GM19240 (cell line): ENCODE measurements at regions not wholly inside any gene's neighbourhood (a gene's known extent, or its start where the extent isn't known, plus 50 kb on each side); places are given as distances from the start of the nearest gene placed in this dataset.
"Not testable (repeated sequence)": the region's sequence is repeated elsewhere in the genome, so short reads cannot be mapped to it uniquely, and the experiment has no call there.

Experiments
- DNase-seq: peaks from one replicate; pipeline ENCODE4 v3.0.0; 2011; ENCODE audit warnings: low spot score; ENCODE audit not compliant: insufficient read length

DNA sequence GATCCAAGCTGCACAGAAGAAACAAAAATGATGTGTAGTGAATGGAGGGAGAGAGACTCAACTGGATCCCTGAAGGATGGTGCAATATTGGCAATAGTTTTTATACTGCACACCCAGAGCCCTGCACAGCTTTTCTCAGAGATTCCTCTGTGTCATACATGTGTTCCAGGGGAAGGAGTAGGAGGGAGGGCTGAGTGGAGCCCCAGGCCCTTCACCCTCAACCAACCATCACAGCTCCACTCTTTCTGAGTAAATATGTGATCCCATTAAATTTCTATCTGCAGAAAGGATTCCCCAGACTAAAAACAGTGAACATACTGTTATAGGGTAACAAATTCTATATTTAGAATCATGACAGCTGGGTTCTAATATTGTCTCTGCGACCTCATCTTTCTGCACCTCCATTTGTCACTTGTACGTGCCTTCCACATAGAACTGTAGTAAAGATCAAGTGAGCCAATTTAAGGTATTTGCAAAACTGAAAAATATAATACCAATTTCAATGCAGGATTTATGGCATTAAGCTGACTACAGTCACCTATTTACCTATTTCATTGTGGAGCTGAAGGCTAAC, 421.4 kb upstream of the NRSN1 start:
- no peak for DNase-seq

- DNase-seq: no peak
These were observed 420.3 kb upstream of the NRSN1 start for GRCh38 chr6:23705697-23706096.

- DNase-seq: no peak
These were observed 413.3 kb upstream of the NRSN1 start for GRCh38 chr6:23712756-23713155.

DNA sequence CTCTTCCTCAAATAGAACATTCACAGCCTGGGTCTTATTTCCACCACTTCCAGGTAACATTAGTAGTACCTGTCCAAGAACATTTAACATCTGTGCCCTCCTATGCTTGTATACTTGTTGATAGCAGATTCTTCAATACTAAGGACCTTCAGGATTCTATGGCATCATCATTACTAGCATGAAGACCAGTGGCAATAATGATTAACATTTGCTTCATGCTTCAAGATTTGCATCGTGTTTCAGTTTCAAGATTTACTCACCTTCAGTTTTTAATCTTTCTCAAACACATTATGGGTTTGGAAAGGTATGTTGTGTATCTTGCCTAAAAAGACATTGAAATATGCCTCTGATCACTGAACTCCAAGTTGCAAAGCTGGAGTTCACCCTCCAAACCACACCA, 412.8 kb upstream of the NRSN1 start:
- DNase-seq: no peak

- no peak for DNase-seq
These were observed 397.3 kb upstream of the NRSN1 start for GRCh38 chr6:23728707-23729106.

DNA sequence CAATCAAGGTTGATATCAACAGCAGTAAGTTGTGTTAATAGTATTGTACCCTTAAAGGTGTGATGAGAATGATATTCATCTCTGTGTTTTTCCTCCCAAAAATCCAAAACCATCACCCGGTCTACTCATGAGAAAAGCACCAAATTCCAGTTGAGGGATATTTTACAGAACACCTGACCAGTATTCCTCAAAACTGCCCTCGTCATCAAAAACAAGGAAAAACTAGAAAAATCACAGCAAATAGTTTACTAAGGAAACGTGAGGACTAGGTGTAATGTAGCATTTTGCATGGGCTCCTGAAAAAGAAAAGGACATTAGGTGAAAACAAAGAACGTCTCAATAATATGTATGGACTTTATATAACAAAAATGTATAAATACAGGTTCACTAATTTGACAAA, 394.4 kb upstream of the NRSN1 start:
- DNase-seq: no peak

- DNase-seq: no peak
These were observed 393.5 kb upstream of the NRSN1 start for GRCh38 chr6:23732521-23732920.

DNA sequence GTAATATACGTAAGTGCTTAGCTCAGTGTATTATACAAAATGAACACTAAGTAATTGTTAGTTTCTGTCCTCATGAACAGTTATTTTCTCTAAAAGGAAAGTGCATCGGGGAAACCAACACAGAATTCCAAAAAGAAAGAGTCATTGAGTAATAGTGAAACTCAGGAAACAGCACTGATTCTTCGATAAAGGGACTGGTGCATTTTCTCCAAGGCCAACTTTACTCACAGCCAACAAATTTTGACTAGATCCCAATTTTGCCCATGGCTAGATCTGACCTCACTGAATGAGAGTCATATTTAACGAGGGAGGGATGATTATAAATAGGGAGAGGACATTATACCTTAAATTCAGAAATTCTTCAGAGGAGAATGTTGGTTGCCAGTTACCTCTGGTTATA, 390.9 kb upstream of the NRSN1 start:
- DNase-seq: no peak

- DNase-seq: no peak
These were observed 389.4 kb upstream of the NRSN1 start for GRCh38 chr6:23736577-23736976.

DNA sequence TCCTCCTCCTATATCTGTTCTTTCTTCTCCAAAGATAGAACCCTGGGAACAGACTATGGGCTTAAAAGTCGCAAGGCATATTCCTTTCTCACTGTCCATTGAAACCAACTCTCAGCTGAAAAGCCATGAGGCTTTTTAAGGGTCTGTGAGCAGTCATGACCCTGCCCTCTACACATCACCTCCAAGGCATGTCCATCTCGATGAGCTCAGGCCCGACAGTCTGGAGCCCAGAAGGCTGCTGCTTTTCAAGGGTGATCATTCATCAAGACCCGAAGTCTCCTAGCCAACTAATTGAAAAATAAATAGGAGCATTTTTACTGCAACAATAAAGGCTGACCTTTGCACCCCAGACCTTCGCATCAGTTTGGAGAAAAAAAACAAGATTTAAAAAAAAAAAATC, 378.8 kb upstream of the NRSN1 start:
- no peak for DNase-seq

GRCh38 chr6:23752414-23752813, 373.6 kb upstream of the NRSN1 start:
- no peak for DNase-seq

DNA sequence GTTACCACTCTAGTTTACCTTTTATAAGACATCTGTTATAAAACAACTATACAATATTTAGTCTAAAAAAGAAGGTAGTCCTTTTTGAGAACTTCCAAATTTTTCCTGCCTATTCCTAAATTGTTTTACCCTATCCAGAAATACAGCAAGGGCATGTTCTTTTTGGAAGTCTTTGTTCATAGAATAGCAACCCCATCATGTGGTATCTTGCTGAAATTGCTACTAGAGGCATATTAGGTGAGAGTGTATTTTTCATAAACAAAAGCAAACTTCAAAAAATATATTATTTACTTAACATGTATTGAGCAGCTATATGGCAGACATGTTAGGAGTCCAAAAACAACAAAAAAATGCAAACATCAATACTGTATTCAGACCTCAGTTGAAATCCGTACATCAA, 371.8 kb upstream of the NRSN1 start:
- DNase-seq: no peak

DNA sequence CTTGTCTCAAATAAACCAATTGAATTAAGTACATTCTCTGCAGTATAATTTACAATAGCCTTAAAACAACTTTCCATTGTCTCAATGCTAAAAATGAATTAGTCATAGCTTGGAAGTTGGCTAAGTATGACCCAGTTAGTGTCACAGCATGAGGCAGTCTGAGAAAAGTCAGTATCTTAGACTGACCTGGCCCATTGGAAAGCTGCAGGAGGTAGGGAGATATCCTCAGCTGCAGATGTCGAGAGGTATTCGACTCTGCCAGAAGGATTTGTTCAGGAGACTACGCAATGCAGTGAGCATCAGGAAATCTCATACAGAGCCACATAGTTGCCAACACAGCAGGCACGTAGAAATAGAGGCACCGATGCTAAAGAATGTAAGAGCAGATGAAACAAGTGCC, 350.9 kb upstream of the NRSN1 start:
- no peak for DNase-seq

DNA sequence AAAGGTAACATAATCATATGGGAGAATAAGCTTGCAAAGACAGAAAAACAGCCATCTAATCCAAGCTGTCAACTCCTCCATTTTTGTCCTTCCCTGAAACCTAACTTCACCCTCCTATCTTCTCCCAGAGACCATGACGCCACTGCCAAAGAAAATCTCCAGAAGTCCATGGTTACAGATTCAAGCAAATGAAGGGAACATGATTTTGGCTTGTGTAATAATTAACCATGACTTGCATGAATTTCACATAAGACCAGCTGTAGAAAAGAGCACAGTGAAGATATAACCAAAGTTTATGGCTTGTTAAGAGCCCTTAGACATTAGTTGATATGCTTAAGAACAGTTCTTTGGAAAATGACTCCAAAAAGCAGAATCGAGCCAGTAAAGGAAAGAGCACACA, 342.1 kb upstream of the NRSN1 start:
- DNase-seq: no peak

DNA sequence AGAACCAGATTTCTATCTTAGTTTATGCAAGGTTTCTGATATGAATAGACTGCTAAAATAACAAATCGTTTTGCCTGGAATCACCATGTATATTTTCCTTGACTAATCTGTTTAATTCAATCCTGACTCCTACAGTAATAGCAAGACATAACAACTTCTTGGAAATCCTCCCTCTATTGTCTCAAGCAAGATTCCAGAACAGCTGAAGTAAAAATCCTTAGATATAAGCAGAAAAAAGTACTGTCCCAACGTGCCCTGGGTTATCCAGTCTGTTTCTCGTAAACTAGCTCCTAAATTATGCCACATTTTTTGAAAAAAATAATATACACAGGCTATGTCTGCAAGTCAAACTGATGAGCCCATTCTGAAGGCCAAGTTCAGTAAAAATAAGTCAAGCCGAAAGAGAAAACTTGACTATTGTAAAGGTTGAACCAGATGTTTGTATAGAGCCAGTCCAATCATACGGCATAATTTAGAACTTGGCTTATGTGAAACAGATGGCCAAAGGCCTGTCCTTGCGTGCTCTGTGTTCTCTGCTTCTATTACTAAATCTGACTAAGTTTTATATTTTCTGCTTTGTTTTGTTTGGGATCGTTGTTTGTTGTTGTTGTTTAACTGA, 341.6 kb upstream of the NRSN1 start:
- DNase-seq: no peak

- DNase-seq: no peak
These were observed 335.3 kb upstream of the NRSN1 start for GRCh38 chr6:23790756-23791155.

DNA sequence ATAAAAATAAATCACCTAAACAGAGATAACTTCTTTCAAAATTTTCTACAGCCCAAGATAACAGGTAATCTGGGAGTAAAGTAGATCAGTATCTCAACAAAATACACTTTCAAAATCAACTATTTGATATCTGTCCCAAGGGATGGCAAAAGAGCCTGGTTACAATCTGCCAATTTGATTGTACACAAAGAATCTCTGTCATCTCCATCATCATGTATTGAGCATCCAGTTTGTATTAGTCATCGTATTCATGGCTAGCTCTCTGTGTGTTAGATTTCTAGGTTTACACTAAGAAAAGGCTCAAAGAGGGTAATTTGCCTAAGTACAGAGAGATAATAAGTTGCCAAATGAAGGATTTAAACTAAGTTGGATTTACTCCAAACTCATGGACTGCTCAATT, 329.0 kb upstream of the NRSN1 start:
- no peak for DNase-seq

DNA sequence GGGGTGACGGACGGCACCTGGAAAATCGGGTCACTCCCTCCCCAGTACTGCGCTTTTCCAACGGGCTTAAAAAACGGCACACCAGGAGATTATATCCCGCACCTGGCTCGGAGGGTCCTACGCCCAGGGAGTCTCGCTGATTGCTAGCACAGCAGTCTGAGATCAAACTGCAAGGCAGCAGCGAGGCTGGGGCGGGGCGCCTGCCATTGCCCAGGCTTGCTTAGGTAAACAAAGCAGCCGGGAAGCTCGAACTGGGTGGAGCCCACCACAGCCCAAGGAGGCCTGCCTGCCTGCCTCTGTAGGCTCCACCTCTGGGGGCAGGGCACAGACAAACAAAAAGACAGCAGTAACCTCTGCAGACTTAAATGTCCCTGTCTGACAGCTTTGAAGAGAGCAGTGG, 321.7 kb upstream of the NRSN1 start:
- DNase-seq: not testable (repeated sequence)

- DNase-seq: not testable (repeated sequence)
These were observed 304.9 kb upstream of the NRSN1 start for GRCh38 chr6:23821141-23821540.

GRCh38 chr6:23823421-23823820, 302.6 kb upstream of the NRSN1 start:
- DNase-seq: no peak

DNA sequence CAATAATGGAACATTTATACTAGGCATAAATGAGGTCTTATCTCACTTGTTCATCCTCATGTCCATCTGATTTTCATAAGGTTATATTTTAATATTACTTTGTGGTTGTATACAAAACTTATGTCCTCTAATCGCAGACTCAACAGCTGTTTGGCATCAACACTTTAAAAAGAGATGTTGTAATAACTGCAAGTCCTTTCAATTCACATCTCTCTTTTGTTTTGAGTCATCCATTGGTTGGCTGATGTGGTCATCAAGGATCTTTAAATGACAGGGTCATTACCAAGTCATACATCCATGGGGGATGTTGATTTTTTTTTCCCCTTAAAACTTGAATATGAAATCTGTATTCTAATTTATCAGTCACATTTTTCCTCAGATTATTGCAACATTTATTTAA, 299.4 kb upstream of the NRSN1 start:
- no peak for DNase-seq

- no peak for DNase-seq
These were observed 297.2 kb upstream of the NRSN1 start for GRCh38 chr6:23828861-23829260.

- no peak for DNase-seq
These were observed 284.9 kb upstream of the NRSN1 start for GRCh38 chr6:23841116-23841515.

DNA sequence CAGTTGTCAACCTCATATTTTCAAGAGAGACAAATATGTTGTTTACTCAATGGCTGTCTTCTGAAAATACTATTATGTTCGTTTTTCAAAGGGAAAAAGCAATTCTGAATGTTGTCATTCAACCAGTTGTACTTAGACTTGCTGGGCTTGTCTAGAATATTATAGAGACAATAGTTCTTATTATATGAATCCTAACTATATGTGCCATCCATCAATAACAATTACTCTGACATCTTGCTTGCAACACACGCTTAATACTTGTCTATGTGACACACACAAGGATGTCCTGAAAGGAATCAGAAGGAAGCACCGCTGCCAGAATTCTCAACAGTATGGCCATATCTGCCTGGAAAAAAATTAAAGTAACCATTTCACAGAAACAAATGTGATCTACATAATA, 283.3 kb upstream of the NRSN1 start:
- no peak for DNase-seq
